H1 (cell line): ENCODE measurements at regions not wholly inside any gene's neighbourhood (a gene's known extent, or its start where the extent isn't known, plus 50 kb on each side); places are given as distances from the start of the nearest gene placed in this dataset.

ENCODE experiments used
- BRCA1 ChIP-seq: IDR thresholded peaks from 2 replicates; pipeline ENCODE4 v1.6.1; 2012; ENCODE audit warnings: low read depth, low read length, improper control_type of control experiment
- CTBP2 ChIP-seq: IDR thresholded peaks from 2 replicates; pipeline ENCODE4 v1.7.0; 2011; ENCODE audit warnings: borderline replicate concordance, mild to moderate bottlenecking, moderate library complexity, mixed read lengths, low read length; ENCODE audit not compliant: insufficient read depth, insufficient read length
- EP300 ChIP-seq, 2 experiments: IDR thresholded peaks; 1 replicate in 1 of 2; 2 replicates in 1 of 2; pipeline ENCODE4 v1.6.1; 2011 to 2012; ENCODE audit warnings: low read depth in 2 of 2, low read length in 2 of 2, mild to moderate bottlenecking in 2 of 2, borderline replicate concordance in 1 of 2, inconsistent platforms in 1 of 2, moderate library complexity in 1 of 2
- POLR2A ChIP-seq, 2 experiments: IDR thresholded peaks; 1 replicate in 1 of 2; 2 replicates in 1 of 2; pipeline ENCODE4 v1.6.1; 2011; ENCODE audit warnings: low read depth in 2 of 2, low read length in 2 of 2, mild to moderate bottlenecking in 2 of 2; ENCODE audit errors: control extremely low read depth in 1 of 2
- RBBP5 ChIP-seq: IDR thresholded peaks from 2 replicates; pipeline ENCODE4 v1.7.1; 2012; ENCODE audit warnings: low read depth, mild to moderate bottlenecking, inconsistent platforms, low read length, moderate library complexity, borderline replicate concordance
- SIN3A ChIP-seq, 2 experiments: IDR thresholded peaks in 1 of 2; conservative IDR thresholded peaks in 1 of 2; 2 replicates each; pipeline ENCODE4 v1.6.1; 2011 to 2012; ENCODE audit warnings: low read length in 2 of 2, improper control_type of control experiment in 1 of 2, low read depth in 1 of 2, mild to moderate bottlenecking in 1 of 2
- YY1 ChIP-seq: IDR thresholded peaks from 2 replicates; pipeline ENCODE4 v1.6.1; 2011; ENCODE audit warnings: low read depth, mild to moderate bottlenecking, low read length
- TF ChIP-seq, protein P1 (sequence below), 3 experiments: IDR thresholded peaks; 1 replicate in 2 of 3; 2 replicates in 1 of 3; pipeline versions ENCODE4 v1.5.1 to v1.6.1; 2011; ENCODE audit warnings: low read length in 3 of 3, mild to moderate bottlenecking in 3 of 3, inconsistent platforms in 2 of 3, low read depth in 1 of 3, moderate library complexity in 1 of 3; ENCODE audit not compliant: insufficient read depth in 1 of 3; ENCODE audit errors: control extremely low read depth in 1 of 3

DNA sequence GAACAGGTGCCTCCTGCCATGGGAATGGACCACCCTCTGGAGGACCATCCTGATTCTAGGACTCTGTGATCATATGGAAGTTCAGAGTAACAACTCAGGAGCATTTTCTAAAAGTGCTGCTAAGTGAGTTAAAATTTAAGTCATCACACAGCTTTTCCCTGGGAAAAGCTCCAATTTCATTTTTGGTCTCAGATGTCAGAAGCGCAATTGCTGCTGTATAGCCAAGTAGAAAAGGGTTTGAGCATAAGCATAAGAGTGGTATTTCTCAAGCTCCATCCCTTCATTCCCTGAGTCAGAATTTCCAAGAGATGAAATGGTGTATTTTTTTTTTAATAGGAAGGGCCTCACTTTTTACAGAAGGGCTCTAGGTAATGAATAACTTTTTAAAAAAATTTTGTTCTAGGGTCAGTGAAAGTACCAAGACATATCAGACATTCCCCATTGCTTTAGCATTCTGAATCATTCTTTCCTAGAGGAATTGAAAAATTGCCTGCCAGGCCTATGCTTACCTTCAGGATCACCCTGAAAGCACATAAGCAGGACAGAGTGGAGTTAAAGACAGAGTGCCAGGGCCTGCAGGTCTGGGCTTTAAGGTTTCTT is 564.5 kb upstream of the ISX start:
- TF ChIP-seq RBBP5 (no peak), POLR2A (IDR thresholded peaks at IDR 0.05; ENCODE audit: control extremely low read depth in 1 of 2, low read depth in 2 of 2, low read length in 2 of 2) (no peak), EP300 (IDR thresholded peaks at IDR 0.05; ENCODE audit: borderline replicate concordance in 1 of 2, low read depth in 2 of 2, low read length in 2 of 2) (no peak), YY1 (no peak), SIN3A (conservative IDR thresholded peaks at IDR 0.05 in 1 of 2, IDR thresholded peaks at IDR 0.05 in 1 of 2; ENCODE audit: low read depth in 1 of 2, low read length in 2 of 2) (no peak), CTBP2 (no peak), BRCA1 (no peak)
- TF ChIP-seq, protein P1, sequence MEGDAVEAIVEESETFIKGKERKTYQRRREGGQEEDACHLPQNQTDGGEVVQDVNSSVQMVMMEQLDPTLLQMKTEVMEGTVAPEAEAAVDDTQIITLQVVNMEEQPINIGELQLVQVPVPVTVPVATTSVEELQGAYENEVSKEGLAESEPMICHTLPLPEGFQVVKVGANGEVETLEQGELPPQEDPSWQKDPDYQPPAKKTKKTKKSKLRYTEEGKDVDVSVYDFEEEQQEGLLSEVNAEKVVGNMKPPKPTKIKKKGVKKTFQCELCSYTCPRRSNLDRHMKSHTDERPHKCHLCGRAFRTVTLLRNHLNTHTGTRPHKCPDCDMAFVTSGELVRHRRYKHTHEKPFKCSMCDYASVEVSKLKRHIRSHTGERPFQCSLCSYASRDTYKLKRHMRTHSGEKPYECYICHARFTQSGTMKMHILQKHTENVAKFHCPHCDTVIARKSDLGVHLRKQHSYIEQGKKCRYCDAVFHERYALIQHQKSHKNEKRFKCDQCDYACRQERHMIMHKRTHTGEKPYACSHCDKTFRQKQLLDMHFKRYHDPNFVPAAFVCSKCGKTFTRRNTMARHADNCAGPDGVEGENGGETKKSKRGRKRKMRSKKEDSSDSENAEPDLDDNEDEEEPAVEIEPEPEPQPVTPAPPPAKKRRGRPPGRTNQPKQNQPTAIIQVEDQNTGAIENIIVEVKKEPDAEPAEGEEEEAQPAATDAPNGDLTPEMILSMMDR (IDR thresholded peaks at IDR 0.05; ENCODE audit: control extremely low read depth in 1 of 3, insufficient read depth in 1 of 3, low read depth in 1 of 3, low read length in 3 of 3) = no peak
